SK-N-SH (cell line): ENCODE measurements at regions not wholly inside any gene's neighbourhood (a gene's known extent, or its start where the extent isn't known, plus 50 kb on each side); places are given as distances from the start of the nearest gene placed in this dataset.

Experiments
- CTCF ChIA-PET: fragments of 300-600, 350-600 bp; formaldehyde crosslinking; extraction: SDS; loops from one replicate; lab custom pipeline; 2021; lab: Yijun Ruan, JAX
- POLR2A ChIA-PET: fragments of 350-600 bp; sonication (Branson Sonifier 250); formaldehyde crosslinking; extraction: SDS; loops from one replicate; lab custom pipeline; 2020; ENCODE audit warnings: antibody characterized with exemption, inconsistent platforms; lab: Yijun Ruan, JAX
- DNase-seq: peaks from one replicate; pipeline ENCODE4 v3.0.0; 2012
- H2AFZ ChIP-seq: fragments of 200-600 bp; sonication (generic); 2 replicates; pipeline ENCODE4 v1.8.1; 2016; ENCODE audit warnings: antibody characterized with exemption, mild to moderate bottlenecking, low read depth
- H3F3A ChIP-seq: fragments of 200-600 bp; sonication (generic); replicated peaks from 2 replicates; pipeline ENCODE3; 2016; ENCODE audit warnings: antibody characterized with exemption, mild to moderate bottlenecking; ENCODE audit not compliant: insufficient read depth
- H3K27ac ChIP-seq, 2 experiments: fragments of 200-500 bp in 1 of 2; fragments of 200-600 bp in 1 of 2; sonication (Bioruptor generic) in 1 of 2; sonication (generic), shearing (Covaris generic) in 1 of 2; 2 replicates each; pipeline versions ENCODE4 v1.5.1 to v1.6.1; 2014 to 2016; ENCODE audit warnings: low read depth in 2 of 2, inconsistent platforms in 1 of 2, low read length in 1 of 2, mild to moderate bottlenecking in 1 of 2, mixed read lengths in 1 of 2
- H3K27me3 ChIP-seq: fragments of 200-600 bp; sonication (generic), shearing (Covaris generic); 2 replicates; pipeline ENCODE4 v1.6.1; 2016; ENCODE audit warnings: mixed run types; ENCODE audit not compliant: insufficient read depth
- H3K36me3 ChIP-seq, 2 experiments: fragments of 200-500 bp in 1 of 2; fragments of 200-600 bp in 1 of 2; sonication (Bioruptor generic) in 1 of 2; sonication (generic) in 1 of 2; replicated peaks in 1 of 2; 2 replicates each; pipeline versions ENCODE3 to v1.5.1; 2014 to 2016; ENCODE audit warnings: low read length in 1 of 2, mild to moderate bottlenecking in 1 of 2; ENCODE audit not compliant: insufficient read depth in 2 of 2, control insufficient read depth in 1 of 2
- H3K4me1 ChIP-seq, 2 experiments: fragments of 200-500 bp in 1 of 2; fragments of 200-600 bp in 1 of 2; sonication (Bioruptor generic) in 1 of 2; sonication (generic), shearing (Covaris generic) in 1 of 2; 2 replicates each; pipeline versions ENCODE4 v1.5.1 to v1.6.1; 2014 to 2016; ENCODE audit warnings: low read depth in 1 of 2, low read length in 1 of 2, mixed run types in 1 of 2; ENCODE audit not compliant: insufficient read depth in 2 of 2, control insufficient read depth in 1 of 2
- H3K4me2 ChIP-seq: fragments of 200-600 bp; sonication (generic), shearing (Covaris generic); 2 replicates; pipeline ENCODE4 v1.6.1; 2017; ENCODE audit warnings: mixed run types
- H3K4me3 ChIP-seq, 2 experiments: fragments of 200-500 bp in 1 of 2; fragments of 200-600 bp in 1 of 2; sonication (Bioruptor generic) in 1 of 2; sonication (generic), shearing (Covaris generic) in 1 of 2; 2 replicates each; pipeline versions ENCODE4 v1.5.1 to v1.8.1; 2014 to 2016; ENCODE audit warnings: low read depth in 2 of 2, inconsistent platforms in 1 of 2, low read length in 1 of 2, mild to moderate bottlenecking in 1 of 2, mixed read lengths in 1 of 2, moderate library complexity in 1 of 2
- H3K79me2 ChIP-seq: fragments of 200-600 bp; sonication (generic); 2 replicates; pipeline ENCODE4 v1.8.1; 2017; ENCODE audit warnings: mild to moderate bottlenecking; ENCODE audit not compliant: insufficient read depth
- H3K9ac ChIP-seq: fragments of 200-600 bp; sonication (generic); 2 replicates; pipeline ENCODE4 v1.6.1; 2017; ENCODE audit warnings: mixed run types
- H3K9me2 ChIP-seq: fragments of 200-600 bp; sonication (generic); 2 replicates; pipeline ENCODE4 v1.6.1; 2017; ENCODE audit warnings: mixed run types
- H3K9me3 ChIP-seq: fragments of 200-600 bp; sonication (generic); 2 replicates; pipeline ENCODE4 v1.6.1; 2017; ENCODE audit warnings: mixed run types, mild to moderate bottlenecking, moderate library complexity
- H4K20me1 ChIP-seq: fragments of 200-600 bp; sonication (generic); 2 replicates; pipeline ENCODE4 v1.6.1; 2017; ENCODE audit warnings: mild to moderate bottlenecking, mixed run types; ENCODE audit not compliant: insufficient read depth
- CHD2 ChIP-seq: fragments of 150-350 bp; IDR thresholded peaks from 2 replicates; pipeline ENCODE4 v1.6.1; 2018; ENCODE audit warnings: low read length; ENCODE audit not compliant: partially characterized antibody
- CTCF ChIP-seq: fragments of 200-600 bp; sonication (generic); IDR thresholded peaks from 2 replicates; pipeline ENCODE4 v1.6.1; 2017; ENCODE audit warnings: antibody characterized with exemption, mild to moderate bottlenecking, moderate library complexity
- EZH2phosphoT487 ChIP-seq: fragments of 200-600 bp; sonication (generic); IDR thresholded peaks from 2 replicates; pipeline ENCODE4 v1.6.1; 2017; ENCODE audit warnings: low read depth, mixed run types, mild to moderate bottlenecking, antibody characterized with exemption, moderate library complexity, borderline replicate concordance
- IRF3 ChIP-seq: fragments of 150-350 bp; IDR thresholded peaks from 2 replicates; pipeline ENCODE4 v1.6.1; 2016; ENCODE audit warnings: mild to moderate bottlenecking, low read depth, low read length
- MAX ChIP-seq: IDR thresholded peaks from 2 replicates; pipeline ENCODE4 v1.4.0; 2012; ENCODE audit warnings: low read depth
- MEF2A ChIP-seq: IDR thresholded peaks from 2 replicates; pipeline ENCODE4 v1.4.0; 2012; ENCODE audit warnings: low read depth, borderline replicate concordance
- NRF1 ChIP-seq: IDR thresholded peaks from 2 replicates; pipeline ENCODE4 v1.6.1; 2012; ENCODE audit warnings: low read depth, mild to moderate bottlenecking, low read length
- POLR2AphosphoS5 ChIP-seq: IDR thresholded peaks from 2 replicates; pipeline ENCODE4 v1.6.1; 2012; ENCODE audit warnings: low read depth, low read length
- RFX5 ChIP-seq: IDR thresholded peaks from 2 replicates; pipeline ENCODE4 v1.6.1; 2012; ENCODE audit warnings: mild to moderate bottlenecking, improper control_type of control experiment, low read length
- RXRA ChIP-seq: IDR thresholded peaks from 2 replicates; pipeline ENCODE4 v1.4.0; 2012; ENCODE audit warnings: low read depth, mild to moderate bottlenecking, borderline replicate concordance
- TEAD4 ChIP-seq: IDR thresholded peaks from 2 replicates; pipeline ENCODE4 v1.4.0; 2012; ENCODE audit warnings: mild to moderate bottlenecking, borderline replicate concordance; ENCODE audit not compliant: insufficient read depth
- YY1 ChIP-seq: IDR thresholded peaks from 2 replicates; pipeline ENCODE4 v1.4.0; 2012; ENCODE audit warnings: low read depth, mild to moderate bottlenecking
- ZBTB33 ChIP-seq: IDR thresholded peaks from 2 replicates; pipeline ENCODE4 v1.4.0; 2012; ENCODE audit warnings: low read depth, borderline replicate concordance
- WGBS: methylation state at CpG from one replicate; pipeline ENCODE4 v1.1.6; 2017; ENCODE audit warnings: low lambda C conversion rate; 5-methylcytosine and 5-hydroxymethylcytosine counted together

- POLR2A ChIA-PET, result no interaction called here
- no peaks in the 10 kb centered on the region for H3K9me3 ChIP-seq
- WGBS, result 24% methylated on average over 5 of the region's 7 CpGs
Measured at GRCh38 chr9:11038366-11038765, 425.6 kb upstream of the PTPRD start.

GRCh38 chr9:11039006-11039405, 426.2 kb upstream of the PTPRD start:
- DNase-seq, result no peak
- no peaks in the 10 kb centered on the region for H3F3A ChIP-seq
- no peak overlapping the region for H3K4me3 ChIP-seq
- TF ChIP-seq EZH2phosphoT487 (no peak), IRF3 (no peak), ZBTB33 (no peak), NRF1 (no peak), CTCF (no peak), CHD2 (no peak), TEAD4 (no peak), POLR2AphosphoS5 (no peak), YY1 (no peak)
- H3K36me3 ChIP-seq, result no peaks in the 10 kb centered on the region
- H4K20me1 ChIP-seq, result no peaks in the 10 kb centered on the region
- H3K79me2 ChIP-seq, result no peaks in the 10 kb centered on the region
- H3K9me3 ChIP-seq, result no peaks in the 10 kb centered on the region
- no peak overlapping the region for H2AFZ ChIP-seq
- H3K9me2 ChIP-seq, result peaks cover 4% of the 10 kb centered on the region; the same call in 1 of the 2 replicates
- no peaks in the 10 kb centered on the region for H3K4me1 ChIP-seq
- CTCF ChIA-PET, result no interaction called here
- H3K9ac ChIP-seq, result no peak overlapping the region
- H3K27me3 ChIP-seq, result no peaks in the 10 kb centered on the region
- H3K27ac ChIP-seq, result no peak overlapping the region
- 17% methylated on average over 5 of the region's 5 CpGs for WGBS
- POLR2A ChIA-PET, result no interaction called here
- H3K4me2 ChIP-seq, result no peak overlapping the region

More at GRCh38 chr9:11038366-11038765, 425.6 kb upstream of the PTPRD start:
- Histone ChIP-seq H3K79me2 (no peaks in the 10 kb centered on the region), H3K9ac (no peak overlapping the region), H3F3A (no peaks in the 10 kb centered on the region), H3K9me2 (peaks cover 4% of the 10 kb centered on the region; the same call in 1 of the 2 replicates), H3K27ac (no peak overlapping the region), H3K36me3 (no peaks in the 10 kb centered on the region), H3K4me2 (no peak overlapping the region), H4K20me1 (no peaks in the 10 kb centered on the region), H3K4me1 (no peaks in the 10 kb centered on the region), H3K4me3 (no peak overlapping the region), H2AFZ (no peak overlapping the region), H3K27me3 (no peaks in the 10 kb centered on the region)
- CTCF ChIA-PET, result no interaction called here
- no peak for DNase-seq
- TF ChIP-seq RFX5 (no peak), MAX (no peak), MEF2A (no peak), RXRA (no peak)
